SK-N-SH (cell line): ENCODE measurements at regions not wholly inside any gene's neighbourhood (a gene's known extent, or its start where the extent isn't known, plus 50 kb on each side); places are given as distances from the start of the nearest gene placed in this dataset.

Experiments
- CTCF ChIA-PET: fragments of 300-600, 350-600 bp; formaldehyde crosslinking; extraction: SDS; loops from one replicate; lab custom pipeline; 2021; lab: Yijun Ruan, JAX
- POLR2A ChIA-PET: fragments of 350-600 bp; sonication (Branson Sonifier 250); formaldehyde crosslinking; extraction: SDS; loops from one replicate; lab custom pipeline; 2020; ENCODE audit warnings: antibody characterized with exemption, inconsistent platforms; lab: Yijun Ruan, JAX
- DNase-seq: peaks from one replicate; pipeline ENCODE4 v3.0.0; 2012
- H2AFZ ChIP-seq: fragments of 200-600 bp; sonication (generic); 2 replicates; pipeline ENCODE4 v1.8.1; 2016; ENCODE audit warnings: antibody characterized with exemption, mild to moderate bottlenecking, low read depth
- H3F3A ChIP-seq: fragments of 200-600 bp; sonication (generic); replicated peaks from 2 replicates; pipeline ENCODE3; 2016; ENCODE audit warnings: antibody characterized with exemption, mild to moderate bottlenecking; ENCODE audit not compliant: insufficient read depth
- H3K27ac ChIP-seq, 2 experiments: fragments of 200-500 bp in 1 of 2; fragments of 200-600 bp in 1 of 2; sonication (Bioruptor generic) in 1 of 2; sonication (generic), shearing (Covaris generic) in 1 of 2; 2 replicates each; pipeline versions ENCODE4 v1.5.1 to v1.6.1; 2014 to 2016; ENCODE audit warnings: low read depth in 2 of 2, inconsistent platforms in 1 of 2, low read length in 1 of 2, mild to moderate bottlenecking in 1 of 2, mixed read lengths in 1 of 2
- H3K27me3 ChIP-seq: fragments of 200-600 bp; sonication (generic), shearing (Covaris generic); 2 replicates; pipeline ENCODE4 v1.6.1; 2016; ENCODE audit warnings: mixed run types; ENCODE audit not compliant: insufficient read depth
- H3K36me3 ChIP-seq, 2 experiments: fragments of 200-500 bp in 1 of 2; fragments of 200-600 bp in 1 of 2; sonication (Bioruptor generic) in 1 of 2; sonication (generic) in 1 of 2; replicated peaks in 1 of 2; 2 replicates each; pipeline versions ENCODE3 to v1.5.1; 2014 to 2016; ENCODE audit warnings: low read length in 1 of 2, mild to moderate bottlenecking in 1 of 2; ENCODE audit not compliant: insufficient read depth in 2 of 2, control insufficient read depth in 1 of 2
- H3K4me1 ChIP-seq, 2 experiments: fragments of 200-500 bp in 1 of 2; fragments of 200-600 bp in 1 of 2; sonication (Bioruptor generic) in 1 of 2; sonication (generic), shearing (Covaris generic) in 1 of 2; 2 replicates each; pipeline versions ENCODE4 v1.5.1 to v1.6.1; 2014 to 2016; ENCODE audit warnings: low read depth in 1 of 2, low read length in 1 of 2, mixed run types in 1 of 2; ENCODE audit not compliant: insufficient read depth in 2 of 2, control insufficient read depth in 1 of 2
- H3K4me2 ChIP-seq: fragments of 200-600 bp; sonication (generic), shearing (Covaris generic); 2 replicates; pipeline ENCODE4 v1.6.1; 2017; ENCODE audit warnings: mixed run types
- H3K4me3 ChIP-seq, 2 experiments: fragments of 200-500 bp in 1 of 2; fragments of 200-600 bp in 1 of 2; sonication (Bioruptor generic) in 1 of 2; sonication (generic), shearing (Covaris generic) in 1 of 2; 2 replicates each; pipeline versions ENCODE4 v1.5.1 to v1.8.1; 2014 to 2016; ENCODE audit warnings: low read depth in 2 of 2, inconsistent platforms in 1 of 2, low read length in 1 of 2, mild to moderate bottlenecking in 1 of 2, mixed read lengths in 1 of 2, moderate library complexity in 1 of 2
- H3K79me2 ChIP-seq: fragments of 200-600 bp; sonication (generic); 2 replicates; pipeline ENCODE4 v1.8.1; 2017; ENCODE audit warnings: mild to moderate bottlenecking; ENCODE audit not compliant: insufficient read depth
- H3K9ac ChIP-seq: fragments of 200-600 bp; sonication (generic); 2 replicates; pipeline ENCODE4 v1.6.1; 2017; ENCODE audit warnings: mixed run types
- H3K9me2 ChIP-seq: fragments of 200-600 bp; sonication (generic); 2 replicates; pipeline ENCODE4 v1.6.1; 2017; ENCODE audit warnings: mixed run types
- H3K9me3 ChIP-seq: fragments of 200-600 bp; sonication (generic); 2 replicates; pipeline ENCODE4 v1.6.1; 2017; ENCODE audit warnings: mixed run types, mild to moderate bottlenecking, moderate library complexity
- H4K20me1 ChIP-seq: fragments of 200-600 bp; sonication (generic); 2 replicates; pipeline ENCODE4 v1.6.1; 2017; ENCODE audit warnings: mild to moderate bottlenecking, mixed run types; ENCODE audit not compliant: insufficient read depth
- CHD2 ChIP-seq: fragments of 150-350 bp; IDR thresholded peaks from 2 replicates; pipeline ENCODE4 v1.6.1; 2018; ENCODE audit warnings: low read length; ENCODE audit not compliant: partially characterized antibody
- EP300 ChIP-seq, 2 experiments: IDR thresholded peaks; 2 replicates each; pipeline versions ENCODE4 v1.4.0 to v1.6.1; 2012; ENCODE audit warnings: borderline replicate concordance in 1 of 2, low read depth in 1 of 2, low read length in 1 of 2
- EZH2phosphoT487 ChIP-seq: fragments of 200-600 bp; sonication (generic); IDR thresholded peaks from 2 replicates; pipeline ENCODE4 v1.6.1; 2017; ENCODE audit warnings: low read depth, mixed run types, mild to moderate bottlenecking, antibody characterized with exemption, moderate library complexity, borderline replicate concordance
- FOSL2 ChIP-seq: IDR thresholded peaks from 2 replicates; pipeline ENCODE4 v1.4.0; 2012; ENCODE audit warnings: low read depth, mild to moderate bottlenecking, moderate library complexity, borderline replicate concordance
- FOXJ3 ChIP-seq: sonication (generic); formaldehyde crosslinking; IDR thresholded peaks from 2 replicates; pipeline ENCODE4 v1.5.1; 2020; ENCODE audit warnings: mild to moderate bottlenecking, missing genetic modification reagents
- FOXM1 ChIP-seq: IDR thresholded peaks from 2 replicates; pipeline ENCODE4 v1.4.0; 2012; ENCODE audit warnings: low read depth, mild to moderate bottlenecking
- GATA2 ChIP-seq: sonication (generic); formaldehyde crosslinking; IDR thresholded peaks from 2 replicates; pipeline ENCODE4 v1.5.0; 2020; ENCODE audit warnings: mild to moderate bottlenecking, missing genetic modification reagents
- JUND ChIP-seq: IDR thresholded peaks from 2 replicates; pipeline ENCODE4 v1.4.0; 2012
- MAX ChIP-seq: IDR thresholded peaks from 2 replicates; pipeline ENCODE4 v1.4.0; 2012; ENCODE audit warnings: low read depth
- MXI1 ChIP-seq: IDR thresholded peaks from 2 replicates; pipeline ENCODE4 v1.6.1; 2012; ENCODE audit warnings: mild to moderate bottlenecking, low read depth, low read length, improper control_type of control experiment
- NFIC ChIP-seq: IDR thresholded peaks from 2 replicates; pipeline ENCODE4 v1.4.0; 2012; ENCODE audit warnings: borderline replicate concordance
- RCOR1 ChIP-seq: fragments of 150-350 bp; IDR thresholded peaks from 2 replicates; pipeline ENCODE4 v1.6.1; 2017; ENCODE audit warnings: antibody characterized with exemption, low read length
- RFX5 ChIP-seq: IDR thresholded peaks from 2 replicates; pipeline ENCODE4 v1.6.1; 2012; ENCODE audit warnings: mild to moderate bottlenecking, improper control_type of control experiment, low read length
- RXRA ChIP-seq: IDR thresholded peaks from 2 replicates; pipeline ENCODE4 v1.4.0; 2012; ENCODE audit warnings: low read depth, mild to moderate bottlenecking, borderline replicate concordance
- SIN3A ChIP-seq: IDR thresholded peaks from 2 replicates; pipeline ENCODE4 v1.6.1; 2012; ENCODE audit warnings: low read depth, mild to moderate bottlenecking, low read length, moderate library complexity, borderline replicate concordance
- SMC3 ChIP-seq: IDR thresholded peaks from 2 replicates; pipeline ENCODE4 v1.6.1; 2012; ENCODE audit warnings: low read depth, low read length, improper control_type of control experiment
- TAF1 ChIP-seq: IDR thresholded peaks from 2 replicates; pipeline ENCODE4 v1.6.1; 2012; ENCODE audit warnings: low read depth, mild to moderate bottlenecking, low read length, moderate library complexity, borderline replicate concordance
- TEAD4 ChIP-seq: IDR thresholded peaks from 2 replicates; pipeline ENCODE4 v1.4.0; 2012; ENCODE audit warnings: mild to moderate bottlenecking, borderline replicate concordance; ENCODE audit not compliant: insufficient read depth
- WGBS: methylation state at CpG from one replicate; pipeline ENCODE4 v1.1.6; 2017; ENCODE audit warnings: low lambda C conversion rate; 5-methylcytosine and 5-hydroxymethylcytosine counted together
- TF ChIP-seq, protein P1 (sequence below): fragments of 150-350 bp; IDR thresholded peaks from 2 replicates; pipeline ENCODE4 v1.6.1; 2016; ENCODE audit warnings: mild to moderate bottlenecking, low read depth, low read length
- TF ChIP-seq, protein P2 (sequence below): fragments of 200-600 bp; sonication (generic); IDR thresholded peaks from 2 replicates; pipeline ENCODE4 v1.6.1; 2017; ENCODE audit warnings: antibody characterized with exemption, mild to moderate bottlenecking, moderate library complexity

GRCh38 chr5:124981901-124982300 is 235.5 kb upstream of the ZNF608 start:
- H3F3A ChIP-seq: no peaks in the 10 kb centered on the region
- DNase-seq: no peak
- H3K9me3 ChIP-seq: no peaks in the 10 kb centered on the region
- 75% methylated on average over 4 of the region's 4 CpGs for WGBS
- H3K4me3 ChIP-seq: no peak overlapping the region
- H3K27me3 ChIP-seq: no peaks in the 10 kb centered on the region
- no peak overlapping the region for H3K4me2 ChIP-seq
- no peak overlapping the region for H2AFZ ChIP-seq
- H3K36me3 ChIP-seq: no peaks in the 10 kb centered on the region
- no peak overlapping the region for H3K9ac ChIP-seq
- no peaks in the 10 kb centered on the region for H3K9me2 ChIP-seq
- TF ChIP-seq NFIC (no peak), EZH2phosphoT487 (no peak), FOXM1 (no peak)
- no peaks in the 10 kb centered on the region for H3K79me2 ChIP-seq
- CTCF ChIA-PET: no interaction called here
- no peak overlapping the region for H3K27ac ChIP-seq
- POLR2A ChIA-PET: no interaction called here
- peaks cover 3 to 20% of the 10 kb centered on the region in 2 experiments; a peak in 3 of 4 replicates for H3K4me1 ChIP-seq
- no peaks in the 10 kb centered on the region for H4K20me1 ChIP-seq

DNA sequence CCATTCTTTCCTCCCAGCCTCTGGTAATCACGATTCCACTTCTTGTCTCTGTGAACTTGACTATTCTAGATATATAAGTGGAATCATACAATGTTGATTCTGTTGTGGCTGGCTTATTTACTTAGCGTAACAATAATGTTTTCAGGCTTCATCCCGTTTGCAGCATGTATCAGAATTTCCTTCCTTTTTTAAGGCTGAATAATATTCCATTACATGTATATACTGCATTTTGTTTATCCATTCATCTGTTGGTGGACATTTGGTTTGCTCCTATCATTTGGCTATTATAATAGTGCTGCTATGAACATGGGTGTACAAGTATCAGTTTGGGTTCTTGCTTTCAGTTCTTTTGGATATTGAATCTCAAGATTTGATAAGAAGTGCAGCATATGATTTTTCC is 239.7 kb upstream of the ZNF608 start:
- H3K27me3 ChIP-seq: no peaks in the 10 kb centered on the region
- H3K27ac ChIP-seq: no peak overlapping the region
- ChIA-PET CTCF (interaction anchor here (0.8 kb wide), 1 partner anchor 302 kb away, joined by 3 read pairs; no protein-coding TSS in a partner anchor), POLR2A (no interaction called here)
- no peak overlapping the region for H3K9ac ChIP-seq
- H2AFZ ChIP-seq: no peak overlapping the region
- no peak overlapping the region for H3K4me3 ChIP-seq
- no peaks in the 10 kb centered on the region for H3K9me2 ChIP-seq
- H3K9me3 ChIP-seq: no peaks in the 10 kb centered on the region
- no peaks in the 10 kb centered on the region for H3K79me2 ChIP-seq
- WGBS: 53% methylated on average over 3 of the region's 3 CpGs
- no peaks in the 10 kb centered on the region for H3F3A ChIP-seq
- TF ChIP-seq RFX5: no peak
- TF ChIP-seq TAF1: no peak
- TF ChIP-seq, protein P1, sequence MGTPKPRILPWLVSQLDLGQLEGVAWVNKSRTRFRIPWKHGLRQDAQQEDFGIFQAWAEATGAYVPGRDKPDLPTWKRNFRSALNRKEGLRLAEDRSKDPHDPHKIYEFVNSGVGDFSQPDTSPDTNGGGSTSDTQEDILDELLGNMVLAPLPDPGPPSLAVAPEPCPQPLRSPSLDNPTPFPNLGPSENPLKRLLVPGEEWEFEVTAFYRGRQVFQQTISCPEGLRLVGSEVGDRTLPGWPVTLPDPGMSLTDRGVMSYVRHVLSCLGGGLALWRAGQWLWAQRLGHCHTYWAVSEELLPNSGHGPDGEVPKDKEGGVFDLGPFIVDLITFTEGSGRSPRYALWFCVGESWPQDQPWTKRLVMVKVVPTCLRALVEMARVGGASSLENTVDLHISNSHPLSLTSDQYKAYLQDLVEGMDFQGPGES: no peak
- TF ChIP-seq, protein P2, sequence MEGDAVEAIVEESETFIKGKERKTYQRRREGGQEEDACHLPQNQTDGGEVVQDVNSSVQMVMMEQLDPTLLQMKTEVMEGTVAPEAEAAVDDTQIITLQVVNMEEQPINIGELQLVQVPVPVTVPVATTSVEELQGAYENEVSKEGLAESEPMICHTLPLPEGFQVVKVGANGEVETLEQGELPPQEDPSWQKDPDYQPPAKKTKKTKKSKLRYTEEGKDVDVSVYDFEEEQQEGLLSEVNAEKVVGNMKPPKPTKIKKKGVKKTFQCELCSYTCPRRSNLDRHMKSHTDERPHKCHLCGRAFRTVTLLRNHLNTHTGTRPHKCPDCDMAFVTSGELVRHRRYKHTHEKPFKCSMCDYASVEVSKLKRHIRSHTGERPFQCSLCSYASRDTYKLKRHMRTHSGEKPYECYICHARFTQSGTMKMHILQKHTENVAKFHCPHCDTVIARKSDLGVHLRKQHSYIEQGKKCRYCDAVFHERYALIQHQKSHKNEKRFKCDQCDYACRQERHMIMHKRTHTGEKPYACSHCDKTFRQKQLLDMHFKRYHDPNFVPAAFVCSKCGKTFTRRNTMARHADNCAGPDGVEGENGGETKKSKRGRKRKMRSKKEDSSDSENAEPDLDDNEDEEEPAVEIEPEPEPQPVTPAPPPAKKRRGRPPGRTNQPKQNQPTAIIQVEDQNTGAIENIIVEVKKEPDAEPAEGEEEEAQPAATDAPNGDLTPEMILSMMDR: no peak
- TF ChIP-seq FOXM1: no peak
- no peak for TF ChIP-seq RCOR1
- no peak for TF ChIP-seq FOXJ3
- TF ChIP-seq JUND: no peak
- TF ChIP-seq SMC3: no peak
- TF ChIP-seq EP300 (IDR thresholded peaks at IDR 0.05; ENCODE audit: borderline replicate concordance in 1 of 2, low read depth in 1 of 2, low read length in 1 of 2): no peak
- TF ChIP-seq EZH2phosphoT487: no peak
- no peak for TF ChIP-seq FOSL2
- no peak for TF ChIP-seq MXI1
- no peak for TF ChIP-seq GATA2
- TF ChIP-seq MAX: no peak
- TF ChIP-seq TEAD4: no peak
- TF ChIP-seq SIN3A: no peak
- TF ChIP-seq NFIC: no peak
- no peak for TF ChIP-seq CHD2
- no peak for TF ChIP-seq RXRA
- no peaks in the 10 kb centered on the region for H3K36me3 ChIP-seq
- no peak for DNase-seq
- H3K4me1 ChIP-seq: peaks cover 0 to 3% of the 10 kb centered on the region in 2 experiments; a peak in 2 of 4 replicates
- no peak overlapping the region for H3K4me2 ChIP-seq
- no peaks in the 10 kb centered on the region for H4K20me1 ChIP-seq
